Erythroblast (primary cell): ENCODE measurements at regions not wholly inside any gene's neighbourhood (a gene's known extent, or its start where the extent isn't known, plus 50 kb on each side); places are given as distances from the start of the nearest gene placed in this dataset.

Source experiments
- GATA1 ChIP-seq: IDR thresholded peaks from 2 replicates; pipeline ENCODE4 v1.6.1; 2011; ENCODE audit warnings: low read depth, mild to moderate bottlenecking, control low read depth, low read length, moderate library complexity
- POLR2A ChIP-seq: IDR thresholded peaks from 2 replicates; pipeline ENCODE4 v1.6.1; 2011; ENCODE audit warnings: mild to moderate bottlenecking, low read length

GRCh38 chr3:28890373-28890772, 390.5 kb upstream of the RBMS3 start:
- no peak for TF ChIP-seq POLR2A
- TF ChIP-seq GATA1: no peak
